GM21619 (cell line): ENCODE measurements at regions not wholly inside any gene's neighbourhood (a gene's known extent, or its start where the extent isn't known, plus 50 kb on each side); places are given as distances from the start of the nearest gene placed in this dataset.
A peak's percentile ranks its signal among the peaks of the same experiment; 100 is the strongest.

ENCODE experiments used
- ATAC-seq: cut with Tn5 transposase; IDR thresholded peaks from one replicate; pipeline ENCODE4 v1.9.1; 2021; ENCODE audit not compliant: unreplicated experiment

GRCh38 chr3:68328049-68328448 lies 604.3 kb downstream of the TAFA4 start:
- ATAC-seq: no peak

DNA sequence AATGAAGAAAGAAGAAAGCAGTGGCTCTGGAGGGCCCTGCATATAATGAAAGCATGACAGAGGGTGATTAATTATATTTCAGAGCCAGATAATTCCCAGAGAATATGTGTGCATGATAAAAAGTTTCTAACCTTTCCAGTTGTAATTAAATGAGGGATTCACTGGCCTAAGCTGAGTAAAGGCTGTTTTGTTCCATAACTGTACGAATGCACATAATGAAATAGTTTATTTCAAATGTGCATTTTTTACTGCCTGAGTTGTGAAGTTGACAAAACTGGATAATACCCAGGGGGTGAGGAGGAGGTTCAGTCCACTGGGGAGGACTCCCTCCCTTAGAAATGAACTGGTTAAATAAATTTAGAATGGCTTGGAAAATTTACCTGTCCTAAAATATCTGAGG lies 616.4 kb downstream of the TAFA4 start:
- no peak for ATAC-seq

DNA sequence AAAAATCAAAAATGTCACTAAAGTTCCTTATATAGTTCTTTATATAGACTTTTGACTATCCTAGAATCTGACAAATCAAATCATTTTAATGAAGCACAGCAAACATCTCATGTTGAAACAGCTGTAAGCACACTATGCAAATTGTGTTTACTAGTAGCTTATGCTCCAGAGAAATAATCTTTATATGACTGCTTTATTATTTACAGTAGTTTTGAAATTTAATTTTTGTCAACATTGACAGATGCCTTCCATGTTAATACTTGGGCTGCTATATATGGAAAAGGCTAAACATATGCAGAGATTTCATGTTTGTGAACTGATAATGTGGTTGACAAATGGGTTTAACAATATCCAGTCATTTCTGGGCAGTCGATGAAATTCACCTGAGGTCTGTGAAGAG lies 616.8 kb downstream of the TAFA4 start:
- ATAC-seq: no peak

- no peak for ATAC-seq
Measured at GRCh38 chr3:68306571-68306970, 625.8 kb downstream of the TAFA4 start.

DNA sequence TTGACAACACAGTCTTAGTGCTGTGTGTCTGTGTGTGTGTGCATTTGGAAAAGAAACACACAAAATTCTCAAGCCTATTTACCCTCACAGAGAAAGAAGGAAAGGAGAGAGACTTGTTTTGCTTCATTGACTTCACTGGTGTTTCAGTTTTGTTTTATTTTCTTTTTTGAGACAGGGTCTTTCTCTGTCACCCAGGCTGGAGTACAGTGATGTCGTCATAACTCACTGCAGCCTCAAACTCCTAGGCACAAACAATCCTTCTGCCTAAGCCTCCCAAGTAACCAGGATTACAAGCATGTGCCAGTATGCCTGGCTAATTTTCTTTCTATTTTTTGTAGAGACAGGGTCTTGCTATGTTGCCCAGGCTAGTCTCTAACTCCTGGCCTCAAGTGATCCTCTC lies 636.9 kb downstream of the TAFA4 start:
- no peak for ATAC-seq

DNA sequence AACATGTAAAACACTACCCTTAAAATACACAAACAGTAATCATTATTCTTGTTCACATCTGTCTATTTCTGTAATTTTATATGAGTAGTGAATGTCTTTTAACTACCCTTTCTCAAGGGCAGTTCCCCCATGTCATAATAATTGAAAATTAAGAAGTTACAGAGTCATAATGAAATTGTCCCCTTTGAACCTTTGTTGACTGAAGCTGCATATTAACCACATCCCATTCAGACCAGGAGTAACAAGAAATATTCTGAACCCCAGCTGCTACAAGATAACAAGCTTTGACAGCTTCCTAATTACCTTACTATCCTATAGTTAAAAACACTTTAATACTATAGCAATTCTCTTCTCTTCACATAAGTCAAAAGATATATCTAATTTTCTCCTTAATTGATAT lies 635.9 kb upstream of the SUCLG2 start:
- no peak for ATAC-seq

- no peak for ATAC-seq
Measured at GRCh38 chr3:68288085-68288484, 633.7 kb upstream of the SUCLG2 start.

DNA sequence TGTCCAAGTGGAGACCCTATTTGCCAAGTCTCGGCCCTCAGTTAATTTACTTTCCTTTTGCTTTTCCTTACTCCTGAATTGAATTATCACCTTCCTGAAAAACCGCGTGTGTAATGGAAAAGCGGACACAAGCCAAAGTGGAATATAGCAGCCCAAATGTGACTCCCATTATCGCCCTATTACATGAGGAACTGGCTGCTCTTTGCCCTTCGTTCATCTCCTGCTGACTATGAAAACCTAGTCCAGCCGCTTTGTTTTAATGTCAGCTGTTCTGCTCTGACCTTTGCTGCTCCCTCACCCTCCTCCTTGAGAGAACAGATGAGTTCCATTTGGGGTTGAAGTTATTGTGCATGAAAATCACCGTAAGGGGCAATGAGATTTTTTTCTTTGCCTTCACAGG lies 632.7 kb upstream of the SUCLG2 start:
- ATAC-seq: no peak

GRCh38 chr3:68274286-68274685 lies 619.9 kb upstream of the SUCLG2 start:
- no peak for ATAC-seq

- ATAC-seq: no peak
Measured at GRCh38 chr3:68271145-68271544, 616.7 kb upstream of the SUCLG2 start.

DNA sequence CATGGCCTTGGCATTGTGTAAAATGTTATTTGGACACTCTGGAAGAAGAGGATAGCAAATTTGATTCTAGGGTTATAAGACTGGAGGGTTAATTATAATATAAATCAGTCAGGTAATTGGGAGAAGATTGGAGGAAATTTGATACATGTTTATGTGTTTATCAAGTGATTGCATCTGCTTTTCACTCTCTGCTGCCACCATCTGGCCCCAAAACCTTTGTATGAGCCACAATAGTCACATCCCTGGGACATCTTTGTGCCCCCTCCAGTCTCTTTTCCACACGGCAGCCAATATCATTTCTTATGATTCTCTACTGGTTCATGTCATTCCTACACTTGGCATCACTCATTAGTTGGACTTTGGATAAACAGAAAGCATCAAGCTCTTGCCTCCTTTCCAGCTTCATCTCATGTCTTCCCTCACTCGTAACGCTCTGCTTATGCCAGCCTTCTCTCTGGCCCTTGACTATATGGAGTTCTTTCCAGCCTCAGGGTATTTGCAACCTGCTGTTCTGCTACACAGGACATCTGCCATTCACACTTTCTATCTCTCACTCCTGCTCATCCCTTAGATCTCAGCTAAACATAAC lies 602.3 kb upstream of the SUCLG2 start:
- no peak for ATAC-seq

DNA sequence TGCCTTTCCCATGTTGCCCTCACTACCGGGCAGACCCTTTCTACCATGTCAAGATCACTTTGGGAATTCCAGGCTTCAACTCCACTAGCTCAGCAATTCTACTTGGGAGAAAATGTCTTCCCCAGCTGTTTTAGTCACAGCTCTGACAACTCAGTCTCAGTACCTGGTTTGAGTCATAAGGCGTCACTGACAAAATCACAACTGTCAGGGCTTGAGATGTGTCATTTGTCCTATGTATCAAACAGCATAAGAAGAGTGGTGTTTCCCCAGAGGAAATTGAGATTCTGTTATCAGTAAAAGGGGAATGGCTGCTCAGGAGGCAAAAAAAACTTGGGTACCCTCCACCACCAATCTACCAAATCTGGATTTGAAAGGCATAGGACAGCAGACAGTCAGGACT lies 594.9 kb upstream of the SUCLG2 start:
- no peak for ATAC-seq

GRCh38 chr3:68242606-68243005 lies 588.2 kb upstream of the SUCLG2 start:
- ATAC-seq: no peak

DNA sequence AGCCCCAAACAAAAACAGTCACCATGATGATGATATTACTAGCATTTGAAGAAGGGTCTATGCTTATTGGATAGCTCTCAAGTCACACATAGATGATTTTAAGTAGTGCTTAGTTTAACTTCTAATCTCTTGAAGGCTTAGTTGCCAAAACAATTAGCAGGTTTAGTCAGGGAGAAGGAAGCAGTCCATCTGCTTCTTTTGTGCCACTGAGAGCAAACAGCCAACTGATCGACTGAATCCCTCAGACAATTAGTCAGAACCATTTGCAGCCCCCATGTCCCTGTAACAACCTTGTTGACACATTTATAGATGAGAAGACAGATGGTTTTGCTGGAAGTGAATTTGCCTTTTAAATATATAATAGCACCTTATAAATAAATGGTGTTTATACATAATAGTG lies 585.1 kb upstream of the SUCLG2 start:
- ATAC-seq: no peak

DNA sequence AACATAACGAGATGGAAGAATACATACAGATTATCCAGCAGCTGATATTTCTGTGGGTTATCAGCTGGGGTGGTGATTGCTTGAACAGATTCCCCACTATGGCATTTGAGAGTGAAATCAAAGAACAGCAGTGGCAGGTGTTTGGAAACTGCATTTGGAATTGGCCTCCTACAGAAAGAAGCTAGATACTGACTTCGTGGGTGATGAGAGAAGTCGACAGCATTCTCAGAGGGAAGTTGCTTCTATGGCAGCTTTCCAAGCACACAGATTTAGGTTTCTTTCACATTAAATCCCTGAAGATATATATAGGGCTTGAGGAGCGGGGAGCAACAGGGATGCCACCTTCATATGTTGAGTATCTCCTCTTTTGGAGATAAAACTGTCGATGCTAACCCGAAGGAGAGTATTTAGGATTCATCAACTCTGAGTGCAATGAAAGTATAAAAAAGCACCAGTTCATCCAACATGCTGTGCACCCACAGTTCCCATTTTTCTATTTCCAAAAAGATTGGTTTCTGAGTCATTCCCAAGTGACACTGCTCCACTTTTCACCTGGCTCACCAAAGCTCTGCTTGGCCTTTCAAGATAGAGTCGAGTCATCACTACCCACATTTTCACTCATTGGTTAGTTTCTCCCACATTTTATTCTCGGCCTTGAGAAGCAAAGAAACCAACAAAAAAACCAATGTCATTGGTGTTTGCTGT lies 579.8 kb upstream of the SUCLG2 start:
- ATAC-seq: no peak

- ATAC-seq: no peak
Measured at GRCh38 chr3:68228856-68229255, 574.4 kb upstream of the SUCLG2 start.

DNA sequence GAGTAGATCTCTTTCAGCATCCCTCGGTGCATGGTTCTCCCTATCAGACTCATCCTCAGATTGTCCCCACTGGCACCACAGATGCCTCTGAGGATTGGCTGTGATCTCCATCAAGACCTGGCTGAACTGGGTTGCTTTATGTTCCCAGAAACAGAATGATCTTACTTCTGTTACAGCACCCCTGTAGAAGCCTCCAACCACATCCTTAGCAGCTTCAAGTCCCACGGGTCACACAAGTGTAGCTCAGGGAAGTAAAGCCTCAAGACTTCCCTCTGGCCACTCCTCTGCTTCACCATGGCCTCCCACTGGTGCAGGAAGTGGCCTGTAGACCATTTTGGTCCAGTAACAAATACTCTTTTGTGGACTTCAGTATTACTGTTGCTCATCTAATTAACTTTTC lies 566.4 kb upstream of the SUCLG2 start:
- ATAC-seq: no peak

DNA sequence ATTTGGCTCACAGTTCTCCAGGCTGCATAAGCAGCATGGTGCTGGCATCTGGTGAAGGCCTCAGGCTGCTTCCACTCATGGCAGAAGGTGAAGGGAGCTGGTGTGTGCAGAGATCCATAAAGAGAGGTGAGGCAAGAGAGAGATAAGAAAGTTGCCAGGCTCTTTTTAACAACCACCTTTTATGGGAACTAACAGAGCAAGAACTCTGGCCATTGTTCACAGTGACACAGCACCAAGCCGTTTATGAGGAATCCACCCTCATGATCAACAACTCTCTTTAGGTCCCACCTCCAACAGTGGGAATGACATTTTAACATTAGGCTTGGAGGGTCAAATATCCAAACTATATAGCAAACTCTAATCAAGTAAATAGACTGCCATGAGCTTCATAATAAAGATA lies 557.2 kb upstream of the SUCLG2 start:
- ATAC-seq: no peak

DNA sequence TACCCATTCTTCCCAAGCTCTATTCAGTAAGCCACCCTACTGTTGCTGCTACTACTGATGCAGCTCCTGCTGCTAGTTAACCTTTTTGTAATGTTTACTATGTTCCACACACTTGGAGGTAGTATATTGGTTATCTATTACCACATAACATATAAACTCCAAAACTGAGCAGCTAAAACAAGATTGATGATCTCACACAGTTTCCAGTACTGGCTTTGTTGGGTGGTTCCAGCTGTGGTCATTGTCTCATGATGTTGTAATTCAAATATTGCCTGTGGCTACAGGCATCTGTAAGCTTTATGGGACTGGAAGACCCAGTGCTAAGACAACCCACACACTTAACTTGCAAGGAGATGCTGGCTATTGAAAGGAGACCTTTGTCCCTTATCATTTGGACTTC lies 556.2 kb upstream of the SUCLG2 start:
- no peak for ATAC-seq

GRCh38 chr3:68207327-68207726 lies 552.9 kb upstream of the SUCLG2 start:
- ATAC-seq: peak; percentile 79

DNA sequence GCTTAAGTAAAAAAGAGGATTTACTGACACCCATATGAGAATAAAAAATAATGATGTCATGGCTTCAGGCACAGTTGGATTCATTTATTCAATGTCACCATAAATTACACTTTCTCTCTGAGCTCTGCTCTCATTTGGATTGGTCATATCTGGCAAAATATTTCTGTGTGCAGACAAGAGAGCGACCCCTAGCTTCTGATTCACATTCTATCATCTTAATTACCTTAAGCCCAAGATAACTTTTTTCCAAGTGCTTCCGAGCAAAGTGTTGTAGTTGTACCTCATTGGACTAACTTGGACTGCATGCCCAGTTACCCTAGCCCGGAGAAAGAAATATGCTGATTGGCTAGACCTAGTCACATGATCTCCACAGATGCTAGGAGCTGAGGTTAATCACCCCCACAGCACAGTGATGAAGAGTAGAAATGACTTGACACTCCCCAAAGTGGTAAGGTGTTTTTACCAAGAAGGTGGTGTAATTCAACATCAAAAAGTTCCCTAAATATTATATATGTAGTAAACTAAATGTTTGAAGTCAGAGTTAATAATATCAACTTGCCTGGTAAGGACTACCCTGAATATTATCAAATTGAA lies 552.2 kb upstream of the SUCLG2 start:
- no peak for ATAC-seq

GRCh38 chr3:68186733-68187132 lies 532.3 kb upstream of the SUCLG2 start:
- ATAC-seq: no peak

DNA sequence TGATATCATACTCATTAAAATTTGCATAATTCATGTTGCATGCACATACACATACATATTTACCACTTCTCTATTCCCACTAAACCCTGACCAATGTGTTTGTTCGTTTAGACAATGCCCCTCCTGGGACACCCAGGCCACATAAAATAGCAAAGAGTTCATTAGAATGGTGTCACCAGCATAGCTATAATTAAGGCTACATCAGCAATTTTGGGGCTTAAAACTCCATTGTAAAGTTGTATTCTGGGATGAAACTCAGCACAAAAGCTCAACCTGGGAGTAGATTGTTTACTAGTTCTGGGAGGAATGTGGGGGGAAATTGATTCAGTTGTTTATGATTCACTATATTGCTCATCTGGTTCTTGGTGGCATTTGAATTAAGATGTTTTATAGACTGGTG lies 522.2 kb upstream of the SUCLG2 start:
- ATAC-seq: no peak
